Mucosa of descending colon (tissue), 3 donors: ENCODE measurements at regions not wholly inside any gene's neighbourhood (a gene's known extent, or its start where the extent isn't known, plus 50 kb on each side); places are given as distances from the start of the nearest gene placed in this dataset.

Experiments
- ATAC-seq: fragments of 200-7000 bp; cut with Tn5 transposase; one replicate; pipeline ENCODE4 v1.9.1; 2020; ENCODE audit warnings: mild to moderate bottlenecking, moderate library complexity
- DNase-seq, 3 donors: peaks; one replicate each; pipeline ENCODE4 v3.0.0-alpha.2; 2020
- H3K36me3 ChIP-seq: fragments of 200-600 bp; one replicate; pipeline ENCODE4 v1.8.0; 2021; ENCODE audit warnings: low read depth, mild to moderate bottlenecking
- H3K4me1 ChIP-seq: fragments of 200-600 bp; one replicate; pipeline ENCODE4 v1.8.0; 2021; ENCODE audit warnings: low read depth, mild to moderate bottlenecking
- H3K4me3 ChIP-seq: fragments of 200-600 bp; one replicate; pipeline ENCODE4 v1.8.0; 2021; ENCODE audit warnings: mild to moderate bottlenecking
- H3K9me3 ChIP-seq: fragments of 200-600 bp; one replicate; pipeline ENCODE4 v1.8.0; 2021; ENCODE audit warnings: mild to moderate bottlenecking
- CTCF ChIP-seq: fragments of 200-600 bp; IDR thresholded peaks from one replicate; pipeline ENCODE4 v1.8.0; 2022; ENCODE audit warnings: antibody characterized with exemption, mild to moderate bottlenecking
- intact Hi-C, 2 donors: fragments of 100-400 bp; cut with DNase I in 1 of 2; cut with micrococcal nuclease in 1 of 2; formaldehyde crosslinking; loops; one replicate each; pipeline versions ENCODE4 v1.11.0 to v1.11.1; 2022; cut with DNase I, micrococcal nuclease
- donor health status: DM: no; HTN: no; CAD: no; lungs with moderate emphysema.
- donor health status: DM: no; HTN: no; CAD: no.
- donor health status: DM: no; HTN: yes; CAD: no.

- DNase-seq (no peak), ATAC-seq (no peak)
- Histone ChIP-seq H3K4me3 (no peak overlapping the region), H3K9me3 (no peaks in the 10 kb centered on the region), H3K36me3 (no peaks in the 10 kb centered on the region), H3K4me1 (no peaks in the 10 kb centered on the region)
- TF ChIP-seq CTCF, result no peak
- intact Hi-C loops, result no loop called here
Measured at GRCh38 chr21:35868869-35869223, 191.5 kb downstream of the SETD4 start.

GRCh38 chr21:35868005-35868868 lies 192.1 kb downstream of the SETD4 start:
- Histone ChIP-seq H3K9me3 (no peaks in the 10 kb centered on the region), H3K4me1 (no peaks in the 10 kb centered on the region), H3K4me3 (no peak overlapping the region), H3K36me3 (no peaks in the 10 kb centered on the region)
- intact Hi-C loops, result no loop called here
- no peak for TF ChIP-seq CTCF
- ATAC-seq (peak; percentile 75), DNase-seq (no peak)

- H3K9me3 ChIP-seq, result no peaks in the 10 kb centered on the region
- ATAC-seq, result no peak
- no peak for DNase-seq
- no peak overlapping the region for H3K4me3 ChIP-seq
- H3K36me3 ChIP-seq, result no peaks in the 10 kb centered on the region
- no peak for TF ChIP-seq CTCF
- intact Hi-C loops, result no loop called here
- H3K4me1 ChIP-seq, result peaks cover 15% of the 10 kb centered on the region
Measured at GRCh38 chr21:35864039-35864438, 196.3 kb downstream of the SETD4 start.

- Histone ChIP-seq H3K9me3 (no peaks in the 10 kb centered on the region), H3K4me3 (no peak overlapping the region), H3K36me3 (no peaks in the 10 kb centered on the region), H3K4me1 (peaks cover 15% of the 10 kb centered on the region)
- ATAC-seq (no peak), DNase-seq (no peak)
- TF ChIP-seq CTCF, result no peak
- intact Hi-C loops, result no loop called here
Measured at GRCh38 chr21:35862969-35863368, 197.4 kb downstream of the SETD4 start.

- intact Hi-C loops, result no loop called here
- Histone ChIP-seq H3K9me3 (no peaks in the 10 kb centered on the region), H3K36me3 (no peaks in the 10 kb centered on the region), H3K4me1 (peaks cover 15% of the 10 kb centered on the region), H3K4me3 (no peak overlapping the region)
- DNase-seq, result no peak
- no peak for TF ChIP-seq CTCF
- peak; percentile 33 for ATAC-seq
Measured at GRCh38 chr21:35861661-35862060, 198.7 kb downstream of the SETD4 start.
